Left ventricle myocardium inferior (tissue), 1 donor: ENCODE measurements at regions not wholly inside any gene's neighbourhood (a gene's known extent, or its start where the extent isn't known, plus 50 kb on each side); places are given as distances from the start of the nearest gene placed in this dataset.

Experiments used
- DNase-seq: peaks from one replicate; pipeline ENCODE4 v3.0.0-alpha.2; 2020
- H3K27ac ChIP-seq: fragments of 200-600 bp; replicated peaks from 2 replicates; pipeline ENCODE4 v1.8.0; 2021
- H3K27me3 ChIP-seq: fragments of 200-600 bp; 2 replicates; pipeline ENCODE4 v1.8.0; 2021; ENCODE audit warnings: low read depth
- H3K36me3 ChIP-seq: fragments of 200-600 bp; 2 replicates; pipeline ENCODE4 v1.8.0; 2021
- H3K4me1 ChIP-seq: fragments of 200-600 bp; 2 replicates; pipeline ENCODE4 v1.8.0; 2021
- H3K4me3 ChIP-seq: fragments of 200-600 bp; 2 replicates; pipeline ENCODE4 v1.8.0; 2021; ENCODE audit warnings: mild to moderate bottlenecking, moderate library complexity
- H3K9me3 ChIP-seq: fragments of 200-600 bp; replicated peaks from 2 replicates; pipeline ENCODE4 v1.8.0; 2021
- CTCF ChIP-seq: fragments of 200-600 bp; IDR thresholded peaks from 2 replicates; pipeline ENCODE4 v1.8.0; 2021; ENCODE audit warnings: antibody characterized with exemption, mild to moderate bottlenecking, borderline replicate concordance
- intact Hi-C: fragments of 100-400 bp; cut with micrococcal nuclease; formaldehyde crosslinking; loops from one replicate; pipeline ENCODE4 v1.11.0; 2022
- donor health status: DM: no; HTN: yes; CAD: no; lungs with severe emphysema.

- Histone ChIP-seq H3K27ac (peak overlapping the region; percentile 80), H3K9me3 (no peaks in the 10 kb centered on the region), H3K27me3 (no peaks in the 10 kb centered on the region), H3K4me3 (peak overlapping the region; percentile 40), H3K36me3 (peaks cover 27% of the 10 kb centered on the region), H3K4me1 (peaks cover 90% of the 10 kb centered on the region)
- TF ChIP-seq CTCF = no peak
- intact Hi-C loops = no loop called here
- no peak for DNase-seq
Measured at GRCh38 chr9:708551-709432, 132.7 kb upstream of the DMRT1 start.

- Histone ChIP-seq H3K27ac (peak overlapping the region; percentile 80), H3K4me3 (no peak overlapping the region), H3K9me3 (no peaks in the 10 kb centered on the region), H3K36me3 (peaks cover 27% of the 10 kb centered on the region), H3K4me1 (peaks cover 90% of the 10 kb centered on the region), H3K27me3 (no peaks in the 10 kb centered on the region)
- intact Hi-C loops = no loop called here
- no peak for DNase-seq
- no peak for TF ChIP-seq CTCF
Measured at GRCh38 chr9:710951-711745, 130.3 kb upstream of the DMRT1 start.

- no peak overlapping the region for H3K4me3 ChIP-seq
- intact Hi-C loops = no loop called here
Measured at GRCh38 chr9:711761-712553, 129.5 kb upstream of the DMRT1 start.

GRCh38 chr9:712643-713042, 128.9 kb upstream of the DMRT1 start:
- H3K27me3 ChIP-seq = no peaks in the 10 kb centered on the region
- peak overlapping the region; percentile 31 for H3K27ac ChIP-seq
- intact Hi-C loops = no loop called here
- H3K4me3 ChIP-seq = no peak overlapping the region
- no peak for DNase-seq
- peaks cover 27% of the 10 kb centered on the region for H3K36me3 ChIP-seq
- H3K9me3 ChIP-seq = no peaks in the 10 kb centered on the region
- TF ChIP-seq CTCF = no peak
- peaks cover 93% of the 10 kb centered on the region for H3K4me1 ChIP-seq

More at GRCh38 chr9:711761-712553, 129.5 kb upstream of the DMRT1 start:
- no peaks in the 10 kb centered on the region for H3K27me3 ChIP-seq
- H3K36me3 ChIP-seq = peaks cover 27% of the 10 kb centered on the region
- no peaks in the 10 kb centered on the region for H3K9me3 ChIP-seq
- no peak for TF ChIP-seq CTCF
- peak overlapping the region; percentile 31 for H3K27ac ChIP-seq
- H3K4me1 ChIP-seq = peaks cover 90% of the 10 kb centered on the region
- no peak for DNase-seq

GRCh38 chr9:713091-713490, 128.4 kb upstream of the DMRT1 start:
- no peaks in the 10 kb centered on the region for H3K27me3 ChIP-seq
- no peaks in the 10 kb centered on the region for H3K9me3 ChIP-seq
- peaks cover 27% of the 10 kb centered on the region for H3K36me3 ChIP-seq
- peaks cover 95% of the 10 kb centered on the region for H3K4me1 ChIP-seq
- intact Hi-C loops = no loop called here
- TF ChIP-seq CTCF = no peak
- peak overlapping the region; percentile 31 for H3K27ac ChIP-seq
- H3K4me3 ChIP-seq = no peak overlapping the region
- no peak for DNase-seq
